HAP-1 (cell line): ENCODE measurements at regions not wholly inside any gene's neighbourhood (a gene's known extent, or its start where the extent isn't known, plus 50 kb on each side); places are given as distances from the start of the nearest gene placed in this dataset.

Experiments
- DNase-seq, 2 experiments: peaks; one replicate each; pipeline ENCODE4 v3.0.0-alpha.2; 2016 to 2020; ENCODE audit warnings: low spot score in 2 of 2
- H3K27me3 ChIP-seq: fragments of 250-450 bp; sonication (Bioruptor Pico); 2 replicates; pipeline ENCODE4 v1.5.1; 2020; ENCODE audit warnings: low read depth, mild to moderate bottlenecking, moderate library complexity
- H3K36me3 ChIP-seq: fragments of 250-450 bp; sonication (Bioruptor Pico); replicated peaks from 2 replicates; pipeline ENCODE4 v1.5.1; 2020; ENCODE audit warnings: mild to moderate bottlenecking
- H3K4me1 ChIP-seq: fragments of 250-450 bp; sonication (Bioruptor Pico); 2 replicates; pipeline ENCODE4 v1.5.1; 2020; ENCODE audit warnings: mild to moderate bottlenecking
- H3K4me3 ChIP-seq: fragments of 250-450 bp; sonication (Bioruptor Pico); 2 replicates; pipeline ENCODE4 v1.5.1; 2020; ENCODE audit warnings: mild to moderate bottlenecking, moderate library complexity
- H3K9me3 ChIP-seq: fragments of 250-450 bp; sonication (Bioruptor Pico); 2 replicates; pipeline ENCODE4 v1.5.1; 2020; ENCODE audit warnings: mild to moderate bottlenecking, moderate library complexity
- in situ Hi-C: fragments of 300-500 bp; cut with MboI; formaldehyde crosslinking; loops from 3 replicates; pipeline ENCODE4 v1.14.3; 2020; ENCODE audit warnings: low sequenced_read_pairs, inconsistent platforms, mixed read lengths

GRCh38 chr20:51906049-51906448, 103.7 kb upstream of the SALL4 start:
- peak in 1 of 2 experiments; percentile 65 for DNase-seq
- H3K9me3 ChIP-seq = no peaks in the 10 kb centered on the region
- in situ Hi-C loops = no loop called here
- peaks cover 24% of the 10 kb centered on the region for H3K4me1 ChIP-seq
- no peaks in the 10 kb centered on the region for H3K27me3 ChIP-seq
- H3K36me3 ChIP-seq = no peaks in the 10 kb centered on the region
- no peak overlapping the region for H3K4me3 ChIP-seq

GRCh38 chr20:51902933-51903332, 100.6 kb upstream of the SALL4 start:
- Histone ChIP-seq H3K4me3 (no peak overlapping the region), H3K4me1 (peaks cover 7% of the 10 kb centered on the region; the same call in 1 of the 2 replicates), H3K36me3 (no peaks in the 10 kb centered on the region), H3K27me3 (no peaks in the 10 kb centered on the region), H3K9me3 (no peaks in the 10 kb centered on the region)
- in situ Hi-C loops = no loop called here
- no peak for DNase-seq

GRCh38 chr20:51900443-51900842, 98.1 kb upstream of the SALL4 start:
- Histone ChIP-seq H3K36me3 (no peaks in the 10 kb centered on the region), H3K9me3 (no peaks in the 10 kb centered on the region), H3K4me3 (no peak overlapping the region), H3K4me1 (peaks cover 4% of the 10 kb centered on the region; the same call in 1 of the 2 replicates), H3K27me3 (no peaks in the 10 kb centered on the region)
- no peak for DNase-seq
- in situ Hi-C loops = no loop called here

GRCh38 chr20:51899674-51900073, 97.4 kb upstream of the SALL4 start:
- Histone ChIP-seq H3K4me3 (no peak overlapping the region), H3K9me3 (no peaks in the 10 kb centered on the region), H3K36me3 (no peaks in the 10 kb centered on the region), H3K4me1 (peaks cover 12% of the 10 kb centered on the region), H3K27me3 (no peaks in the 10 kb centered on the region)
- DNase-seq = peak in 1 of 2 experiments; percentile 45
- in situ Hi-C loops = no loop called here

GRCh38 chr20:51898788-51899187, 96.5 kb upstream of the SALL4 start:
- Histone ChIP-seq H3K27me3 (no peaks in the 10 kb centered on the region), H3K36me3 (no peaks in the 10 kb centered on the region), H3K4me1 (peaks cover 13% of the 10 kb centered on the region), H3K4me3 (no peak overlapping the region), H3K9me3 (no peaks in the 10 kb centered on the region)
- in situ Hi-C loops = no loop called here
- DNase-seq = no peak

GRCh38 chr20:51894619-51895018, 92.3 kb upstream of the SALL4 start:
- H3K9me3 ChIP-seq = no peaks in the 10 kb centered on the region
- H3K27me3 ChIP-seq = no peaks in the 10 kb centered on the region
- H3K4me3 ChIP-seq = no peak overlapping the region
- in situ Hi-C loops = no loop called here
- peaks cover 14% of the 10 kb centered on the region for H3K4me1 ChIP-seq
- DNase-seq = no peak
- no peaks in the 10 kb centered on the region for H3K36me3 ChIP-seq

- in situ Hi-C loops = no loop called here
- no peaks in the 10 kb centered on the region for H3K9me3 ChIP-seq
- DNase-seq = no peak
- no peaks in the 10 kb centered on the region for H3K36me3 ChIP-seq
- H3K4me3 ChIP-seq = no peak overlapping the region
- H3K4me1 ChIP-seq = peaks cover 18% of the 10 kb centered on the region
- no peaks in the 10 kb centered on the region for H3K27me3 ChIP-seq
Observed at GRCh38 chr20:51894201-51894600, 91.9 kb upstream of the SALL4 start.

GRCh38 chr20:51893723-51894122, 91.4 kb upstream of the SALL4 start:
- in situ Hi-C loops = no loop called here
- peaks cover 23% of the 10 kb centered on the region for H3K4me1 ChIP-seq
- DNase-seq = no peak
- H3K9me3 ChIP-seq = no peaks in the 10 kb centered on the region
- H3K27me3 ChIP-seq = no peaks in the 10 kb centered on the region
- no peak overlapping the region for H3K4me3 ChIP-seq
- H3K36me3 ChIP-seq = no peaks in the 10 kb centered on the region

- in situ Hi-C loops = no loop called here
- H3K4me3 ChIP-seq = no peak overlapping the region
- DNase-seq = no peak
Observed at GRCh38 chr20:51890003-51890402, 87.7 kb upstream of the SALL4 start.

GRCh38 chr20:51889466-51889865, 87.1 kb upstream of the SALL4 start:
- H3K27me3 ChIP-seq = no peaks in the 10 kb centered on the region
- DNase-seq = peak; percentile 56 to 63
- H3K36me3 ChIP-seq = no peaks in the 10 kb centered on the region
- peaks cover 35% of the 10 kb centered on the region for H3K4me1 ChIP-seq
- in situ Hi-C loops = no loop called here
- no peaks in the 10 kb centered on the region for H3K9me3 ChIP-seq
- no peak overlapping the region for H3K4me3 ChIP-seq

More at GRCh38 chr20:51890003-51890402, 87.7 kb upstream of the SALL4 start:
- Histone ChIP-seq H3K36me3 (no peaks in the 10 kb centered on the region), H3K27me3 (no peaks in the 10 kb centered on the region), H3K9me3 (no peaks in the 10 kb centered on the region), H3K4me1 (peaks cover 40% of the 10 kb centered on the region)

- H3K9me3 ChIP-seq = no peaks in the 10 kb centered on the region
- peaks cover 35% of the 10 kb centered on the region for H3K4me1 ChIP-seq
- no peak overlapping the region for H3K4me3 ChIP-seq
- in situ Hi-C loops = no loop called here
- H3K36me3 ChIP-seq = no peaks in the 10 kb centered on the region
- DNase-seq = peak; percentile 59 to 86
- H3K27me3 ChIP-seq = no peaks in the 10 kb centered on the region
Observed at GRCh38 chr20:51888291-51888690, 86.0 kb upstream of the SALL4 start.

GRCh38 chr20:51886891-51887608, 84.7 kb upstream of the SALL4 start:
- Histone ChIP-seq H3K36me3 (no peaks in the 10 kb centered on the region), H3K4me3 (no peak overlapping the region), H3K27me3 (no peaks in the 10 kb centered on the region), H3K9me3 (no peaks in the 10 kb centered on the region), H3K4me1 (peaks cover 35% of the 10 kb centered on the region)
- DNase-seq = peak; percentile 43 to 82
- in situ Hi-C loops = no loop called here

GRCh38 chr20:51886341-51886740, 84.0 kb upstream of the SALL4 start:
- Histone ChIP-seq H3K36me3 (no peaks in the 10 kb centered on the region), H3K4me1 (peaks cover 35% of the 10 kb centered on the region), H3K4me3 (no peak overlapping the region), H3K27me3 (no peaks in the 10 kb centered on the region), H3K9me3 (no peaks in the 10 kb centered on the region)
- in situ Hi-C loops = no loop called here
- no peak for DNase-seq

- DNase-seq = no peak
- H3K9me3 ChIP-seq = no peaks in the 10 kb centered on the region
- peaks cover 29% of the 10 kb centered on the region for H3K4me1 ChIP-seq
- in situ Hi-C loops = no loop called here
- H3K36me3 ChIP-seq = no peaks in the 10 kb centered on the region
- no peak overlapping the region for H3K4me3 ChIP-seq
- no peaks in the 10 kb centered on the region for H3K27me3 ChIP-seq
Observed at GRCh38 chr20:51884561-51884960, 82.2 kb upstream of the SALL4 start.

- Histone ChIP-seq H3K36me3 (no peaks in the 10 kb centered on the region), H3K4me1 (peaks cover 10% of the 10 kb centered on the region), H3K9me3 (no peaks in the 10 kb centered on the region), H3K4me3 (no peak overlapping the region), H3K27me3 (no peaks in the 10 kb centered on the region)
- DNase-seq = no peak
- in situ Hi-C loops = no loop called here
Observed at GRCh38 chr20:51880188-51880587, 77.9 kb upstream of the SALL4 start.
